HG03045 (cell line): ENCODE measurements at regions not wholly inside any gene's neighbourhood (a gene's known extent, or its start where the extent isn't known, plus 50 kb on each side); places are given as distances from the start of the nearest gene placed in this dataset.
"Not testable (repeated sequence)": the region's sequence is repeated elsewhere in the genome, so short reads cannot be mapped to it uniquely, and the experiment has no call there.

Experiments used
- ATAC-seq: cut with Tn5 transposase; IDR thresholded peaks from one replicate; pipeline ENCODE4 v1.9.1; 2021; ENCODE audit warnings: mild to moderate bottlenecking, moderate library complexity; ENCODE audit not compliant: unreplicated experiment

GRCh38 chr12:91893476-91893875 lies 252.2 kb downstream of the BTG1 start:
- no peak for ATAC-seq

DNA sequence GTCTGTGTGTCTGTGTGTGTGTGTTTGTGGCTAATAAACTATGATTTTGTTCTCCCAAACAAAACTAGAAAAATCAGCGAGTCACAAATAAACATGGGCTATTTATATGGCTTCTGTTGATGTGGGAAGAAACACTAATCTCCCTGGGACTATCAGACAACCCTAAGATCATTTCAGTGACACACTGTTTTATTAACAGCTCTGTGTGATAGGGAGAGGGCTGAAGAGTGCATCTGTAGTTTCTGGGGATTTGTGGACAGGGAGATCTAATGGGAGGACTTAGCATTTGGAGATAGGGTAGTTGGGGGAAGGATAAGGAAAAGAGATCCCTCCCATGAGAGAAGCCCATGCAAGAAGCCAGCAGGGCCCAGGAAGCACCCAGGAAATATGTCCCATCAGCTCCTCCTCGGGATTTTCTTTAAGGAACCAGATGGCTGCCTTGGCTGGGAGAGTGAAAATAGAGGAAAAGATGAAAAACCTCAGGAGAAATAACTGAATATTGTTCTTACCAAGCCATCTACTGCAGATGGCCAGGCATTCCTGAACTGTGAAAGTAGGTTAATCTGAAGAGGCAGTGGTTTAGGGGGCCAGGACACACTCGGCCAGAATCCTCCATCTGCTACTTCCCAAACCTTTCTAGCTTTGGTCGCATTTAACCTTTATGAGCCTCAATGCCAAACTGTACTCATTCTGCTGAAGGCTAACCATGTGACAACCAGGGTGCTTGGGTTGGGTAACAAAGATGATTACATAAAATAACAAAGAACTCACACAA lies 253.4 kb downstream of the BTG1 start:
- ATAC-seq, result no peak

DNA sequence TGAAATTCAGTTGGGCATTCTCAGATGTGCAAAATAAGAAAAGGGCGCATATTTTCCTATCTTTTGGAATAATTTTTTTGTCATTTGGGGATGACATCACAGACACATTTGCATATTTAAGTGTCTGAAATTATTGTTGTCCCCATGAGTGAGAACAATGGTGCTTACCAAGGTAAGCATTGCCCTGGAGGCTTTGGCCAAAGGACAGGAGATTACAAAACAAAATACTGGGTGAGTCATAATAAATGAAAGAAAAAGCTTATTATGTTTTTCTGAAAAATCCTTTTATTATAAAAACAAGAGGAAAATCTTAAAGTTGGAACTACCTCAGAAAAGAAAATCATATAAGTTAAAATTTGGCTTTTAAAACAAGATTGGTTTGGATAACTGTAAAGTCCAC lies 254.9 kb downstream of the BTG1 start:
- no peak for ATAC-seq

DNA sequence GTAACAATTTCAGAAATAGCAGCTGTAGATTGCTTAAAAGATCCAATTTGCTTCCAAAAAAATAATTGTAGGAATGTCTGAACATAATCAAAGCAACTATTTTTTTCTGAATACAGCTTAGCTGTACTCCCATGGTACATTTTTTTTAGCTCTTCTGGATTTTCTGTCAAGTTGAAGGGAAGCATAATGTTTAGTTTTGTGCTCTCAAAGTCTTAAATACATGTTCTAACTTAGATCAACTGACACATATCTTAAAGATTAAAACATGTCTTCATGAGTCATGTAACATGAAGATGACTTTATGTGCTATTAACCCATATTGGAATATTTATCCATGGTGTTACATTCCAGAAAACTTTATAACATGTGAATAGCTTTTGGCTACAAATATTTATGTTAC lies 255.7 kb downstream of the BTG1 start:
- no peak for ATAC-seq

DNA sequence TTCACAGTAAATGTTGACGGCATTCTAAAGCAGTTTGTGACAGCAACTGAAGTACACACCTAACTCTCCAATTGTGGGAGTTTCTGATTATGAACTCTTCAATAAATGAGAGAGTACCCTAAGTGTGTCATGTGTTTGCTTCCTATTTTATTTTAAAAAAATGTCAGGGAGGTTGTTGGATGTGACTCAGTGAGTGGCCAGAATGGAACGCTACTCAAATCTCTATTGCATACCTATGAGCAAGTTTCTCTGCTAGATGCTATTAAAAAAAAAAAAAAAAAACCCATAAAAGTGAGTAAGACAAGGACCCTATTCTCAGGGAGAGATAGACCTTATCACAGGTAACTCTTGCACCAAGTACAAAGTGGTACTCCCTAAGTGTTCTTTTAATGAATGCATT lies 256.6 kb downstream of the BTG1 start:
- ATAC-seq, result no peak

DNA sequence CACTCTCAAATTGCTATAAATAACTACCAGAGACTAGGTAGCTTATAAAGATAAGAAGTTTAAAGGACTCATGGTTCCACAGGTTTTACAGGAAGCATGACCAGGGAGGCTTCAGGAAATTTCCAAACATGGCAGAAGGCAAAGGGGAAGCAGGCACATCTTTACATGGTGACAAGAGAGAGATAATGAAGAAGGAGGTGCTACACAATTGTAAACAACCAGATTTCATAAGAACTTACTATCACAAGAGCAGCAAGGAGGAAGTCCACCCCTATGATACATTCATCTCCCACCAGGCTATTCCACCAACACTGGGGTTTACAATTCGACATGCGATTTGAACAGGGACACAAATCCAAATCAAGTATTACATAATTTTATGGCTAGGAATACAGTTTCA lies 257.7 kb downstream of the BTG1 start:
- ATAC-seq, result no peak

- ATAC-seq, result no peak
Observed at GRCh38 chr12:91885851-91886731, 259.6 kb downstream of the BTG1 start.

DNA sequence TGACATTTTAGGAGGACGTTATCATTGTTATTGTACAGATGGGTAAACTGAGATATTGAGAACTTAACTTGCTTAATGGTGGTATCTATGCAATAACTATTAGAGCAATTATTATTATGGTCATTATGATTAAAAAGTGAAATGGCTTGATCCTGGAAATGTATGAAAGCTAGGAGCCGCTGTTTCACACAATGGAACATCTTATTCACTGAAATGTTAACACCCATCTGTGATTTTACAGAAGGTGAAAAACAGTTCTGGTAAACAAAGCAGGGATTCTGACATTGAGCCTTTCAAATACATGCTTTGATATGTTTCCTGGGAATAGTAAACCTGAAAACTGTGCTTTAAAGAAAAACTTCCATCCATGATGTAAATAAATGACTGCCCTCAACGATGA lies 261.4 kb downstream of the BTG1 start:
- no peak for ATAC-seq

DNA sequence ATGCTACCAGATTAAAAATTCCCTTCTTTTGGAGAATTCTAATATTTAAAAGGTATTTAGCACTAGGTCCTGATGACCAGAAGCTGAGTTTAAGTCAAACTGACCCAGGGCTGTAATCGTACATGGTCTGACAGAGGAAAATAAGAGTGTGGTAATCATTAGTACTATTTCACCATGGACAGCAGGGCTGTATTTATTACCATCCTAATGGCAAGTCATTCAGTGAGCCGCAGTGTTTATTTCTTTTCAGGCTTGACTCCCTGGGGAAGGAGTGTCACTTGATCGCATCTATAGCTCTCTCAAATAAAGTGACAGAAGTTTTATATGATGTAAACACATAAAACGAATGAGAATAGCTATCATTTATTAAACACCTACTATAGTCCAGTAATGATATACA lies 261.8 kb downstream of the BTG1 start:
- ATAC-seq, result no peak

GRCh38 chr12:91882910-91883309 lies 262.7 kb downstream of the BTG1 start:
- ATAC-seq, result no peak

GRCh38 chr12:91880528-91880927 lies 265.1 kb downstream of the BTG1 start:
- no peak for ATAC-seq

GRCh38 chr12:91877456-91878235 lies 268.0 kb downstream of the BTG1 start:
- ATAC-seq, result no peak

- peak; percentile 57 for ATAC-seq
Observed at GRCh38 chr12:91877022-91877421, 268.6 kb downstream of the BTG1 start.

GRCh38 chr12:91875671-91876070 lies 270.0 kb downstream of the BTG1 start:
- ATAC-seq, result not testable (repeated sequence)

DNA sequence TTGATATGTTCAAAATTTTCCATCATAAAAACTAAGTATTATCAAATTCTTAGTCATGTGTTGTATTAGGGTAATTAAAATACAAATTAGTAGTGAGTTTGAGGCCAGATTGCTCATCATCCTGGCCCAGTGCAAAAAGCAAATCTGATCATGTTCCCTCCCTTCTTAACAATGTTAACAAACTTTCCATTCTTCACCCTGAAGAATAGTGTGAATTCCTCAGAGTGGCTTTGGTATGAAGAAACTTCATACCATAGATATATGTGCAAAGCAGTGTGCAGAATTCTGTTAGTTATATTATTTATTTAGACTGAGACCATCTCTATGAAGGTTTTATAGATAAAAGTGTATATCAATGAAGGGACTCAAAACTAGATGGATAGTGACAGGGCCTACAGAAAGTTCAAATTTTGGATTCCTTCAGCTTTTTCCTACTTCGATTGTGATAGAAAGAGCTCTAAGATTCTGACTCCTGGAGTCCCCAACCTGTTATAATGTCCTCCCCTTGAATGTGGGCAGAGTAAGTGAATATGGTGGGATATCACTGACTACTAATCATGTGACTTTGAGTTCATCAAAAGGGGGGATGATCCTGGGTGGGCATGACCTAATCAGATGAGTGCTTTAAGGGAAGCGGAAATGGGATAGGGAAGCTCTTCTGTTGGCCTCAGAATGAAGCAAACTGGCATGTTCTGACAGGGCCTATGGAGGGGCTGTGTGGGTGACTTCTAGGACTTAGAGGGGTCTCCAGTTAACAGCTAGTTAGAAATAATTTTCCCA lies 271.4 kb downstream of the BTG1 start:
- no peak for ATAC-seq

GRCh38 chr12:91871751-91872150 lies 273.9 kb downstream of the BTG1 start:
- ATAC-seq, result no peak

DNA sequence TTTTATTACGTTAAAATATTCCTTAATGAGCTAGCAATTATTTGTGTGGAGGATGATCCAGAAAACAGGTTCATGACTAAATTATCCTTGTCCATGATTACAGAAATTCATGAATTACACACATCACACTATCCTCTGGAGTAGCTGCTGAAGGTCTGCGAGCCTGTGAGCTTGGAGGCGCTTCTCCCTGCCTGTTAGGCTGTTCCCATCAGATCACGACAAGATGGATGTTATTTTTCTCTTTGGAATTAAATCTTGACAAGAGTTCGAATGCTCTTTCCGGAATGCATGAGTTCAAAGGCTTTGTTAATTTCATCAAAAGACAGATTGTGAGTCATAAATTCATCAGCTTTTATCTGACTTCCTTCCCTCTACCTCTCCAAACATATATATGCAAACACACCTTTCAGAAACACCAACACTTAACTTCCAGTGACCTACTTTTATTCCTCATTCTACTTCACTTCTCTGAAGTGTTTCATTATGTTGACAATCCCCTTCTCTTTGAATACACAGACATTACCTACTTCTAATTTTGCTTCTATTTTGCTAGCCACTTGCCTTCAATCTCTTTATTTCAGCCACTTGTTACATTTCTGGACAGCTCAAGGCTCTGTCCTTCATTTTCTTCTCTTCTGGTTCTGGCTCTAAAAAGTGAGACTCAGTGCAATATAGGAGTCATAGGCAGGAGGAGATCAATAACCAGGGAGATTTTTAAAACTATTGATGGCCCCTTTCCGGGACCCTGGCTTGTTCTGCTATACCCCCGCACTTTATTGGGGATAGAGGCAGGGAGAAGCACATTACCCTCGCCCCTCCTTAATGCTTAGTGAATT lies 274.6 kb downstream of the BTG1 start:
- no peak for ATAC-seq

- no peak for ATAC-seq
Observed at GRCh38 chr12:91868054-91868453, 277.6 kb downstream of the BTG1 start.

GRCh38 chr12:91866566-91866965 lies 279.1 kb downstream of the BTG1 start:
- ATAC-seq, result no peak

GRCh38 chr12:91863702-91864101 lies 281.9 kb downstream of the BTG1 start:
- no peak for ATAC-seq
